Mesendoderm (in vitro differentiated cells): ENCODE measurements at regions not wholly inside any gene's neighbourhood (a gene's known extent, or its start where the extent isn't known, plus 50 kb on each side); places are given as distances from the start of the nearest gene placed in this dataset.

Experiments
- DNase-seq: peaks from one replicate; pipeline ENCODE4 v3.0.0; 2013
- H2AK5ac ChIP-seq: 2 replicates; pipeline ENCODE4 v1.6.1; 2013; ENCODE audit warnings: low read length, inconsistent platforms
- H2BK120ac ChIP-seq: 2 replicates; pipeline ENCODE4 v1.6.1; 2013; ENCODE audit warnings: low read depth, mild to moderate bottlenecking, low read length, moderate library complexity, mixed read lengths
- H2BK15ac ChIP-seq: replicated peaks from 2 replicates; pipeline ENCODE4 v1.6.1; 2013; ENCODE audit warnings: low read depth, mild to moderate bottlenecking, moderate library complexity
- H2BK5ac ChIP-seq: 2 replicates; pipeline ENCODE4 v1.6.1; 2013; ENCODE audit warnings: low read length, inconsistent platforms
- H3K18ac ChIP-seq: 2 replicates; pipeline ENCODE4 v1.6.1; 2013; ENCODE audit warnings: mild to moderate bottlenecking, low read length, mixed read lengths
- H3K23ac ChIP-seq: one replicate; pipeline ENCODE4 v1.6.1; 2013; ENCODE audit warnings: low read length
- H3K27ac ChIP-seq: 2 replicates; pipeline ENCODE4 v1.5.1; 2013; ENCODE audit warnings: low read depth, mild to moderate bottlenecking, inconsistent platforms, low read length, moderate library complexity
- H3K27me3 ChIP-seq: 2 replicates; pipeline ENCODE4 v1.6.1; 2013; ENCODE audit warnings: low read length, control low read depth, mild to moderate bottlenecking, inconsistent platforms; ENCODE audit not compliant: insufficient read depth, poor library complexity
- H3K36me3 ChIP-seq: 2 replicates; pipeline ENCODE4 v1.6.1; 2013; ENCODE audit warnings: low read length, inconsistent platforms; ENCODE audit not compliant: control insufficient read depth, insufficient read depth
- H3K4ac ChIP-seq: one replicate; pipeline ENCODE4 v1.6.1; 2013; ENCODE audit warnings: low read depth, mild to moderate bottlenecking, low read length, moderate library complexity
- H3K4me1 ChIP-seq: 2 replicates; pipeline ENCODE4 v1.6.1; 2013; ENCODE audit warnings: low read depth, low read length, inconsistent platforms; ENCODE audit not compliant: control insufficient read depth
- H3K4me2 ChIP-seq: 2 replicates; pipeline ENCODE4 v1.6.1; 2013; ENCODE audit warnings: low read length
- H3K4me3 ChIP-seq: 2 replicates; pipeline ENCODE4 v1.5.1; 2013; ENCODE audit warnings: mild to moderate bottlenecking, low read length
- H3K56ac ChIP-seq: one replicate; pipeline ENCODE4 v1.6.1; 2013; ENCODE audit warnings: low read length
- H3K79me1 ChIP-seq: 2 replicates; pipeline ENCODE4 v1.6.1; 2013; ENCODE audit warnings: low read length, inconsistent platforms
- H3K79me2 ChIP-seq: 2 replicates; pipeline ENCODE4 v1.6.1; 2013; ENCODE audit warnings: mild to moderate bottlenecking, low read length; ENCODE audit not compliant: control insufficient read depth, insufficient read depth
- H3K9ac ChIP-seq: 2 replicates; pipeline ENCODE4 v1.6.1; 2013; ENCODE audit warnings: low read length, inconsistent platforms
- H4K5ac ChIP-seq: one replicate; pipeline ENCODE4 v1.6.1; 2013; ENCODE audit warnings: low read length
- H4K8ac ChIP-seq: one replicate; pipeline ENCODE4 v1.6.1; 2013; ENCODE audit warnings: low read depth, mild to moderate bottlenecking, control low read depth, low read length, moderate library complexity
- WGBS: extraction: QIAGEN DNeasy Blood & Tissue Kit; methylation state at CpG from one replicate; pipeline ENCODE4 v1.1.7; 2013; ENCODE audit warnings: low lambda C conversion rate, missing lambda C conversion rate; ENCODE audit not compliant: insufficient coverage; ENCODE audit errors: extremely low coverage; 5-methylcytosine and 5-hydroxymethylcytosine counted together

DNA sequence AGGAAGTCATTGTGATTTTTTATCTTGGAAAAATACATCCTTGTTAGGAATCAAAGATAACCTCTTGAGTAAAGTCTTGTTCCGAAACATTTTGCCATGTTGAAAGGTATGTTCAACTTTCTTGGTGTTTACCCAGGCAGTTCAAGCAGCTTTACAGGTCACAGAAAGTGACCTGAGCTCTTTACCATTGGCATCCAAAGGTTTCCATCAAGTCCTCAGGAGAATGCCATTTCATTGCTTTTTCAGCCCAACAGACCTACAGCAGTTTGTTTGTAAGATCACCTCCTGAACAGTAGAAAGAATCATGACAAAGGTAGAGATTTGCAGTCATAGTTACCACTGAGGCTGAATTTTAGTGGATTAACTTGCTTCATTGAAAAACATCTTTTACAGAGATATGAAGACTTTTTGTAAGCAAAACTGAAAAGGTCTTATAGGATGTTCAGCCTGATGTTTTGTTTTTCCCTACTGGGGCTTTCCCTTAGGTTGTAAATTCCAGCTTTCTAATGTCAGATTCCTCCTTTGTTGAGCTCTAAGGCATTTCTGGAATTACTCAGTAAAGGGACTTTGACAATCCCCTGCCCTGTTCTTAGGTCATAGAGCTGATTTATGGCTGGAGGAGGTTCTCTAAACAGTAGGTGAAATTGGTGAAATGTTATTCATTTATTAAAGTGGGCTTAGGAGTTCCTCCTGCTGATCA is 236.8 kb upstream of the RBMS1 start:
- Histone ChIP-seq H2BK15ac (no peak overlapping the region), H3K4me1 (no peaks in the 10 kb centered on the region), H3K4me3 (no peak overlapping the region), H3K9ac (no peak overlapping the region), H3K36me3 (no peaks in the 10 kb centered on the region), H3K27ac (no peak overlapping the region), H3K18ac (no peak overlapping the region), H3K56ac (no peak overlapping the region), H2AK5ac (no peak overlapping the region), H3K79me1 (no peaks in the 10 kb centered on the region), H2BK5ac (no peak overlapping the region), H3K79me2 (no peaks in the 10 kb centered on the region), H3K4ac (no peak overlapping the region), H2BK120ac (no peak overlapping the region), H3K27me3 (no peaks in the 10 kb centered on the region), H4K8ac (no peak overlapping the region), H3K23ac (no peak overlapping the region), H3K4me2 (no peak overlapping the region), H4K5ac (no peak overlapping the region)
- peak; percentile 75 for DNase-seq
- WGBS, result no CpG with 5 or more reads among the region's 1 CpG

DNA sequence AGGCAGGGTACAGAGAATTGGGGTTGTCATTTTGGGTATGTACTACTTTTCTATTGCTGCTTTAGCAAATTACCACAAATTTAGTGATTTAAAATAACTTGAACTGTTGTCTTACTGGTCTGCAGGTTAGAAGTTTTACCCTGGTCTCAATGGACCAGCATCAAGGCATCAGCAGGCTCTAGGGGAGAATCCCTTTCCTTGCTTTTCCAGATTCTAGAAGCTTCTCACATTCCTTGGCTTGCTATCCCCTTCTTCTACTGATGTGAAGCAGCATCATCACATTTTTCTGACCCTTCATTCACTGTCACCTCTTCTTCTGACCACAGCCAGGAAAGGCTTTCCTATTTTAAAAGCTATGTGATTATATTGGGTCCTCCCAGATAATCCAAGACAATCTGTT is 237.8 kb upstream of the RBMS1 start:
- Histone ChIP-seq H3K4ac (no peak overlapping the region), H2BK5ac (no peak overlapping the region), H3K79me2 (no peaks in the 10 kb centered on the region), H3K4me3 (no peak overlapping the region), H3K79me1 (no peaks in the 10 kb centered on the region), H3K4me1 (peaks cover 2% of the 10 kb centered on the region), H3K56ac (no peak overlapping the region), H4K5ac (no peak overlapping the region), H3K4me2 (no peak overlapping the region), H3K23ac (no peak overlapping the region), H2BK15ac (no peak overlapping the region), H2BK120ac (no peak overlapping the region), H3K9ac (no peak overlapping the region), H3K36me3 (no peaks in the 10 kb centered on the region), H4K8ac (no peak overlapping the region), H3K27me3 (no peaks in the 10 kb centered on the region), H3K27ac (no peak overlapping the region), H3K18ac (no peak overlapping the region), H2AK5ac (no peak overlapping the region)
- no peak for DNase-seq

- Histone ChIP-seq H3K79me2 (no peaks in the 10 kb centered on the region), H2BK120ac (no peak overlapping the region), H3K79me1 (no peaks in the 10 kb centered on the region), H3K9ac (no peak overlapping the region), H4K8ac (no peak overlapping the region), H4K5ac (no peak overlapping the region), H3K56ac (no peak overlapping the region), H2BK15ac (no peak overlapping the region), H3K27ac (no peak overlapping the region), H3K36me3 (no peaks in the 10 kb centered on the region), H3K27me3 (no peaks in the 10 kb centered on the region), H3K23ac (no peak overlapping the region), H2BK5ac (no peak overlapping the region), H3K4me3 (no peak overlapping the region), H3K4me2 (no peak overlapping the region), H3K4ac (no peak overlapping the region), H2AK5ac (no peak overlapping the region), H3K18ac (no peak overlapping the region), H3K4me1 (peaks cover 2% of the 10 kb centered on the region)
- no peak for DNase-seq
Measured at GRCh38 chr2:160731856-160732255, 238.2 kb upstream of the RBMS1 start.

DNA sequence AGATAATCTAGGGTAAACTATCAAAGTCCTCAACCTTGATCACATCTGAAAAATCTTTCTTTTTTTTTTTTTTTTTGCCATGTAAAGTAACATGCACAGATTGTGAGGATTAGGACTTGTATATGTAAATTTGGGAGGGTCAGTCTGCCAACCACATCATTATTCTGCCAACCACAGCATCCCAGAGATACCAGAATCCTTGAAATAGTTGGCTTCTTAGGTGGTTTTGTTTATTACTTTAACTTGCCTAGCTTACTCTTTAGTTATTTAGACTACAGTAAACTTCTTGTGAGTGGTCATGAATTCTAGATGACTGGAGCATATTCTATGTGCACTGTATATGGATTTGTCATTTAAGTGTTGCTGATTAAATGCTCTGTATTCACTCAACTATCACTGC is 242.1 kb upstream of the RBMS1 start:
- H3K4ac ChIP-seq, result no peak overlapping the region
- H4K8ac ChIP-seq, result no peak overlapping the region
- no peak overlapping the region for H3K18ac ChIP-seq
- H2BK5ac ChIP-seq, result no peak overlapping the region
- DNase-seq, result no peak
- no peak overlapping the region for H3K27ac ChIP-seq
- H3K4me2 ChIP-seq, result no peak overlapping the region
- H4K5ac ChIP-seq, result no peak overlapping the region
- no peaks in the 10 kb centered on the region for H3K36me3 ChIP-seq
- no peak overlapping the region for H2BK15ac ChIP-seq
- H3K27me3 ChIP-seq, result no peaks in the 10 kb centered on the region
- H3K79me2 ChIP-seq, result no peaks in the 10 kb centered on the region
- H3K23ac ChIP-seq, result no peak overlapping the region
- no peak overlapping the region for H3K56ac ChIP-seq
- H3K9ac ChIP-seq, result no peak overlapping the region
- no peak overlapping the region for H2AK5ac ChIP-seq
- H3K4me1 ChIP-seq, result peaks cover 2% of the 10 kb centered on the region
- no peaks in the 10 kb centered on the region for H3K79me1 ChIP-seq
- H2BK120ac ChIP-seq, result no peak overlapping the region
- H3K4me3 ChIP-seq, result no peak overlapping the region

GRCh38 chr2:160736148-160737028 is 242.8 kb upstream of the RBMS1 start:
- no CpG with 5 or more reads among the region's 3 CpGs for WGBS
- no peak overlapping the region for H3K9ac ChIP-seq
- no peaks in the 10 kb centered on the region for H3K79me2 ChIP-seq
- H2BK15ac ChIP-seq, result no peak overlapping the region
- peak; percentile 56 for DNase-seq
- H3K4me2 ChIP-seq, result no peak overlapping the region
- no peak overlapping the region for H3K23ac ChIP-seq
- no peak overlapping the region for H2AK5ac ChIP-seq
- peak overlapping the region; percentile 31 for H3K4ac ChIP-seq
- H3K79me1 ChIP-seq, result no peaks in the 10 kb centered on the region
- H4K8ac ChIP-seq, result no peak overlapping the region
- H3K4me1 ChIP-seq, result peaks cover 2% of the 10 kb centered on the region
- no peaks in the 10 kb centered on the region for H3K27me3 ChIP-seq
- H4K5ac ChIP-seq, result no peak overlapping the region
- H2BK5ac ChIP-seq, result no peak overlapping the region
- H2BK120ac ChIP-seq, result no peak overlapping the region
- no peak overlapping the region for H3K18ac ChIP-seq
- no peaks in the 10 kb centered on the region for H3K36me3 ChIP-seq
- no peak overlapping the region for H3K56ac ChIP-seq
- no peak overlapping the region for H3K4me3 ChIP-seq
- no peak overlapping the region for H3K27ac ChIP-seq

DNA sequence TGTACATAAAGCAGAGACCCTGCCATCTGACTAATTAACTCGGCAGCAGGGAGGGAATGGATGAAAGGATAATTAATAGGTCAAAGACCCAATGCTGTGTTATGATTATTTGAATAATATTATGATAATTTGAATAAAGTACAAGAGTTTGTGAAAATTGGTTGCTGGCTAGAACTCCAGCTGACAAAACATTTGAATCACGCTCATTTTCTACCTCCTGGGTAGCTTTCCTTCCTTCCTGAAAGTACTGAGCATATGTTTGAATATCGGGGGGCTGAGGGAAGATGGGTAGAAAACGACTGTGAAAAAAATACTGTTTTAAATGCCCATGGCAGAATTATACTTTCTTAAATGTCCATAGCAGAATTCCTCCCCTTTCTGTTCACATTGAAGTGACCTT is 243.6 kb upstream of the RBMS1 start:
- H2BK5ac ChIP-seq, result no peak overlapping the region
- no peak overlapping the region for H2AK5ac ChIP-seq
- WGBS, result no CpG with 5 or more reads among the region's 4 CpGs
- peaks cover 2% of the 10 kb centered on the region for H3K4me1 ChIP-seq
- no peak overlapping the region for H3K4me3 ChIP-seq
- no peak for DNase-seq
- H3K23ac ChIP-seq, result no peak overlapping the region
- H3K4me2 ChIP-seq, result no peak overlapping the region
- no peak overlapping the region for H4K5ac ChIP-seq
- no peak overlapping the region for H3K9ac ChIP-seq
- H3K18ac ChIP-seq, result no peak overlapping the region
- H2BK120ac ChIP-seq, result peak overlapping the region; percentile 88
- peak overlapping the region; percentile 11 for H2BK15ac ChIP-seq
- H3K36me3 ChIP-seq, result no peaks in the 10 kb centered on the region
- H3K27ac ChIP-seq, result no peak overlapping the region
- no peaks in the 10 kb centered on the region for H3K27me3 ChIP-seq
- no peaks in the 10 kb centered on the region for H3K79me2 ChIP-seq
- no peak overlapping the region for H3K4ac ChIP-seq
- no peak overlapping the region for H4K8ac ChIP-seq
- H3K79me1 ChIP-seq, result no peaks in the 10 kb centered on the region
- no peak overlapping the region for H3K56ac ChIP-seq
